ENCODE measurements at regions not wholly inside any gene's neighbourhood (a gene's known extent, or its start where the extent isn't known, plus 50 kb on each side); places are given as distances from the start of the nearest gene placed in this dataset.
"Not testable (repeated sequence)": the region's sequence is repeated elsewhere in the genome, so short reads cannot be mapped to it uniquely, and the experiment has no call there.

DNA sequence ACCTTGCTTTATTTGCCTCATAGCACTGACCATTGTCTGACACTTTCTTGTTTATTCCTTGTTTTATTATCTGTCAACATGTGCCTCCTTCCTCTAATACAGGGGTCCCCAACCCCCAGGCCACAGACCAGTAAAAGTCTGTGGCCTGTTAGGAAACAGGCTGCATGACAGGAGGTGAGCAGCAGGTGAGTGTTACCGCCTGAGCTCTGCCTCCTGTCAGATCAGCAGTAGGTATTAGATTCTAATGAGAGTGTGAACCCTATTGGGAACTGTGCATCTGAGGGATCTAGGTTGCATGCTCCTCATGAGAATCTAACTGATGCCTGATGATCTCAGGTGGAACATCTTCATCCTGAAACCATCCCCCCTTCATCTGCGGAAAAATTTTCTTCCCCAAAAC lies 228.0 kb downstream of the HINT1 start:
- DNase-seq = no peak

- no peak for DNase-seq
Measured at GRCh38 chr5:130923543-130924124, 241.4 kb downstream of the HINT1 start.

GRCh38 chr5:130912088-130912487 lies 253.0 kb downstream of the HINT1 start:
- no peak for DNase-seq

DNA sequence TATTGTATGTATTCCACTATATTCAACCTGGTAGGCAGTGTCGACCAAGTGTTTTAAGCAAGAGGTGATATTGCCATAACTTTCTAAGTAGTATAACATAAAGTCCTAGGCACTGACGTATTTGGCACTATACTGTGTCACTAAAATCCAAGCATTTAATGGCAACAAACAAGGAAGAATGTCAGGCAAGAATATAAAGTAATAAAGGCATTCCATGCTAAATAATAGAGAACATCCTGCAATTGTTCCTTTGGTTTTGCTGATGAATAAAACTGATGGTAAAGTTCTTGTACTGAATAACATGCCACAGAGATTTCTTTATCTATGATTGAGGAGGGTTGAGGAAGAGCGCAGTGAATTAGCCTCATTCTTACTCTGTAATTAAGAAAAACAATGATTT lies 256.9 kb downstream of the HINT1 start:
- no peak for DNase-seq

- not testable (repeated sequence) for DNase-seq
Measured at GRCh38 chr5:130897537-130898195, 267.4 kb downstream of the HINT1 start.

DNA sequence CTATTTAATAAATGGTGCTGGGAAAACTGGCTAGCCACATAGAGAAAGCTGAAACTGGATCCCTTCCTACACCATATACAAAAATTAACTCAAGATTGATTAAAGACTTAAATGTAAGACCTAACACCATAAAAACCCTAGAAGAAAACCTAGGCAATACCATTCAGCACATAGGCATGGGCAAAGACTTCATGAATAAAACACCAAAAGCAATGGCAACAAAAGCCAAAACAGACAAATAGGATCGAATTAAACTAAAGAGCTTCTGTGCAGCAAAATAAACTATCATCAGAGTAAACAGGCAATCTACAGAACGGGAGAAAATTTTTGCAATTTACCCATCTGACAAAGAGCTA lies 267.9 kb downstream of the HINT1 start:
- DNase-seq = not testable (repeated sequence)

DNA sequence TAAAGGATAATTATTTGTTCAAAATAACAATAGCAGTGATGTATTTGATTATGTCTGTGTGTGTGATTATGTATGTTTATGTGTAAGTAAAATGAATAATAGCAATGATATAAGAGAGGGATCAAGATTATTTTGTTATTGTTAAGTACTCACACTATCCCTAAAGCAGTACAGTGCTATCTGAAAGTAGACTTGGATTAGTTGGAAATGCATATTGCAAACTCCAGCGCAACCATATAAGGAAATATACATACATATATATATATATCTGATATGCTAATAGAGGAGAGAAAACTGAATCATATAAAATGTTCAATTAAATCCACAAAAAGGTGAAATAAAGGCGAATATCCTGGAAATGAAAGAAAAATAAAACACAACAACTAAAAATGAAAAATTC lies 268.4 kb downstream of the HINT1 start:
- DNase-seq = no peak

DNA sequence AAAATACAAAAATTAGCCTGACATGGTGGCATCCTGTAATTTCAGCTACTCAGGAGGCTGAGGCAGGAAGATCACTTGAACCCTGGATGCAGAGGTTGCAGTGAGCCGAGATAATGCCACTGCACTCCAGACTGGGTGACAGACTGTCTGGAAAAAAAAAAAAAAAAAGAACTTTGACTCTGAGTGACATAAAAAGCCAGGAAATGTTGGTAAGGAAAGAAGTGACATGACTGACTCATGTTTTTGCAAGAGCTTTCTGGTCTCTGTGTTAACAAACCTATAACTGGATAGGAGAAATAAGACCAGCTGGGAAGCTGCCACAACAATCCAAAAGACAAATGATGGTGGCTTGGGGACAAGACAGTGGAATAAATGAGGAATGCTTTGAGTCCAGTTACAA lies 272.1 kb downstream of the HINT1 start:
- no peak for DNase-seq

DNA sequence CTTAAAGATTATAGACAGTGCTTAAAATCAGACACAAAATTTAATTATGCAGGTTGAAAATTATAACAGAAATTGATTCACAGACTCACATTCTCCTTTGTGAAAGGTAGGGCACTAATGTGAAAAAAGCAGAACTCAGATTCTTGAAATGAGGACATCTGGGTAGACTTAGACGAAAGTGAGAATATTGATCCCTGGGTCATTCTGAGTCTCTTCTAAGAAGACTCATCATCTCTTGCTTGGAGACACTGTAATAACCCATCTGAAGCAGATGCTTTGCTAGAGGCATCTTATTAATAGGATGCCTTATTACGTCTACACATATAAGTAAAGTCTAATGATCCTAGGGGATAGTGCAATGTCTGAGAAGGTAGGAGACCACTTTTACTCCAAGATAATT lies 274.4 kb downstream of the HINT1 start:
- DNase-seq = no peak

DNA sequence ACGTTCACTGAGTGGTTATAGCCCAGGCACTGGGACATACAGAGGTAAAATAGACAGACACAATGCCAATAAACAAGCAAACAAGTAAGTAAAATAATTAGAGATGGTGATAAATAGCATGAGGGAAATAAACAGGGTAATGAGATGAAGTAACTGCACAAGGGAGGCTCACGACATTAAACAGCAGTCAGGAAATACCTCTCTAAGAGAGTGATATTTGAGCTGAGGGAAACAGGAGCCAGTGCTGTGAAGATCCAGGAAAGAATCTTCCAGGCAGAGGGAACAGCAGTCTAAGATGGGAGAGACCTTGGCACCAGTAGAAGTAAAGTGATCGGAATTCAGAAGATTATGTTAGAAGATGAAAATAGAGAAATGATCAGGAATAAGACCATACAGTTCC lies 279.4 kb downstream of the HINT1 start:
- no peak for DNase-seq

DNA sequence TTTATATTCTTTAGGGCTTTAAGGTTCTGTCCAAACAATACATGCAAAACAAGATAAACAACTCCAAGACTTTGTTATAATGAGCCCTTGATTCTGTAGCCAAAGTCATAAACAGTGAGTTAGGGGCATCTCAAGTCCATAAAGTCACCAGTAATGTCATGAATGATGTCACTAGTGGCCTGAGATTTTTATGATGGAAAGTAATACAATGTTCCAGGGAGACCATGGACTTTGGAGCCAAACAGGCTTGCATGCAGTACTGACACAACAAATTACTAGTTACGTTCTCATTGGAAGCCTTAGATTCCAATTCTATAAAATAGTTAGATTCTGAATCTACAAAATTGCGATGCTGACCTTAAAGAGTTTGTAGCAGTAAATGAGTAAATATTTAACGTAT lies 280.0 kb downstream of the HINT1 start:
- DNase-seq = no peak

GRCh38 chr5:130884023-130884422 lies 281.0 kb downstream of the HINT1 start:
- no peak for DNase-seq

DNA sequence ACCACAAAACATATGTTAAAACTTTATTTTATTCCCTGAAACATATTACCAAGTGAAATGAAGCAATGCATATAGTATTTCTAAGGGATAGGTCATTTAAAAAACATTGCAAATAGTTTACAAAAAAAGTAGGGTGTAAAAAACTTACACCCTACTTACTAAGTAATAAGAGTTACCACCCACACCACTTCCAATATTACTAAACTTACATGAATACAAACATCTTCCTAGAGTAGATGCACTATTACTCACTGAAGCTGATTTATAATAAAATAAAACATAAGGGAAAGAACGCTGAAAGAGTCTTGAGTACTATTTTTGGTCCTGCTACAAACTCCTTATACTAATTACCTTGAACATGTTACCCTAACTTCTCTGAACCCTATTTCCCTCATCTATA lies 289.4 kb downstream of the HINT1 start:
- DNase-seq = no peak

DNA sequence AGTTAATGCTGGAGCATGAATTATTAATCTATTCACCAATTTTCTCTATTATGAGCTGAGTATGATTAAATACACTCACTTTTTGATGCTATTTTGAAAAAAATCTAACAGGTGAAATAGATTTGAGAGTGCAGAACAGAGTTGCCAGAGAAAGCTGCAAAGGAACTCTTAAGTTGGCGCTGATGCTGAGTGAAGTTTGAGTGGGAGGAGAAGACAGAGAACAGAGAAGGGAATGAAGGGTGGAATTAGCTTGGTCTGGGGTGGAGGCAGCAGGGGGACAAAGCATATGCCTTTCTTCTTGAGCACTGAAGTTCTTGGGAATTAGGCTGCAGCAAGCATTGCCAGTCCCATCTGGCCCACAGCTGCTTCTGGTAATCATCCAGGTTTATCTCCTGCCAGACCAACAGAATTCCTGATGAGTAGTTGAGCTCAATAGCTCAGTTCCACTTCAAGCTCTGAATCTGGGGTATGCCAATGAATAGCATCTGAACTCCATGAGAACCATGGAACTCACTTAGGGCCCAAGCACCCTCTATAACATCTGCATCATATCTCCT lies 290.1 kb downstream of the HINT1 start:
- no peak for DNase-seq

GRCh38 chr5:130871346-130872086 lies 293.5 kb downstream of the HINT1 start:
- no peak for DNase-seq

- no peak for DNase-seq
Measured at GRCh38 chr5:130870691-130871090, 294.4 kb downstream of the HINT1 start.

GRCh38 chr5:130868186-130868840 lies 296.7 kb downstream of the HINT1 start:
- DNase-seq = no peak

DNA sequence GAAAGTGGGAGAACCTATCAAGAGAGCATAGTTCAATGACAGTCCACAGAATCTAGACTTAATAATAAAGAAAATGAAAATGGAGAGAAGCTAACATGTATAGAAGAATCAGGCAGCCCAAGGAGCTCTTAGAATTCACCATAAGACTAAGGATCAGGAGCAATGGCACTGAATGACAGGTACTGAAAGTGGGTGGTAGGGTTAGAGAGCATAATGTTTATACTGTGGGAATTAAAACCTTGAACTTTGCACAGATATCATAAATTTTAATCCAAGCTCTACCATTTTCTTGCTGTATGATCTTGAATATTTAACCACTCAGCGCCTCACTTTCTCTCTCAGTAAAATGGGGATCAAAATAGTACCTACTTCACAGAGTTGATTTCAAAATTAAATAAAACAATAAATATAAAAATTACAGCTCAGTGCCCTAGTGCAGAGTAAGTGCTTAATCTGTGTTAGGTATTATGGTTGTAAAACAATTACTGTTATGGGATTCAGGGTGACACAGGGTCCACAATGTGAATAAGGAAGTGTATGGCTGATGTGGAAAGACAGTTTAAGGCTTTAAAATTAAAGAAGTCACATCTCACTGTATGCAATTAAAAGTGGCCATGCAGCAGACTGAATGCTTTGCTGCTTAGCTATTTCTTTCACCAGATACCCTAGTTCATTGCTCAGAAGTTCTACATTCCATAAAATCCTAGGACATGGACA lies 319.8 kb downstream of the HINT1 start:
- no peak for DNase-seq

GRCh38 chr5:130836729-130837649 lies 328.1 kb downstream of the HINT1 start:
- no peak for DNase-seq

GRCh38 chr5:130817598-130818384 lies 347.3 kb downstream of the HINT1 start:
- DNase-seq = not testable (repeated sequence)

DNA sequence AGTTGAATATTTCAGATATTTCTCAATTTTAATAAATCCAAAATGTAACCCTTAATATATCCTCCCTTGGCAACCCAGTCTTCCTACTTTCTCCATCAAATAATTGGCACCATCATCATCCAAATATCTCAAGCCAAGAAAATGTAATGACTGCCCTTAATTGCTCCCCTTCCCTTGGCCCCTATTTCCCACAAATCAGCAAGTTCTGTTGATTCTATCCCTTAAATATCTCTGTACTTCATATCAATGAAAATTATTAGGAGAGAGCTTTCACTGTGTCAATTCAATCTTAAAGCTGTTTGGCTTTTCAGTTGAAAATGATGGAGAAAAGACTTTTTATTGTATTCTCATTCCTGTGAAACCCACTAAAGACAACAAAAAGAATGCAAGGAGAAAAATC lies 349.8 kb downstream of the HINT1 start:
- no peak for DNase-seq

All from SIG-M5 (cell line).